VCaP (cell line): ENCODE measurements at regions not wholly inside any gene's neighbourhood (a gene's known extent, or its start where the extent isn't known, plus 50 kb on each side); places are given as distances from the start of the nearest gene placed in this dataset.

ENCODE experiments used
- H3K27ac ChIP-seq: fragments of 450-650 bp; 2 replicates; pipeline ENCODE4 v1.5.1; 2017
- TF ChIP-seq, protein P1 (sequence below): fragments of 450-650 bp; conservative IDR thresholded peaks from 2 replicates; pipeline ENCODE4 v1.5.1; 2017; ENCODE audit warnings: mild to moderate bottlenecking, moderate library complexity

DNA sequence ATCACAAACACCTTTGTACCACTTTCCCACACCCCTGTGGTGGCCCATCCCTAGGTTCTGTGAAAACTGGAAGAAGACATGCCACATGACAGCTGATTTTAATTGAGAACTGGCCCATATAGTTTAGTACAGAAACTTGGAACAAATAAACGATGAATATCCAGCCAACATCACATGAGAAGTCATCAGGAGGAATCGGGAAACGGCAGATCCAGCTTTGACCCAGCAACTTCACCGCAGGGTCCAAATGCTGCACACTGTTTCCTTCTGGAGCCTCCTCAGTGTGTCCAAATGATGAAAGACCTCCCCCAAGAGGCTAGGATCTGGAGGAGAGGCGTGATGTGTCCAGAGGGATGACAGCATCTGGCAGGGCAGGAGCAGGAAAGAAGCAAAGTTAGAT, 75.5 kb downstream of the COPS8 start:
- no peak overlapping the region for H3K27ac ChIP-seq
- TF ChIP-seq, protein P1, sequence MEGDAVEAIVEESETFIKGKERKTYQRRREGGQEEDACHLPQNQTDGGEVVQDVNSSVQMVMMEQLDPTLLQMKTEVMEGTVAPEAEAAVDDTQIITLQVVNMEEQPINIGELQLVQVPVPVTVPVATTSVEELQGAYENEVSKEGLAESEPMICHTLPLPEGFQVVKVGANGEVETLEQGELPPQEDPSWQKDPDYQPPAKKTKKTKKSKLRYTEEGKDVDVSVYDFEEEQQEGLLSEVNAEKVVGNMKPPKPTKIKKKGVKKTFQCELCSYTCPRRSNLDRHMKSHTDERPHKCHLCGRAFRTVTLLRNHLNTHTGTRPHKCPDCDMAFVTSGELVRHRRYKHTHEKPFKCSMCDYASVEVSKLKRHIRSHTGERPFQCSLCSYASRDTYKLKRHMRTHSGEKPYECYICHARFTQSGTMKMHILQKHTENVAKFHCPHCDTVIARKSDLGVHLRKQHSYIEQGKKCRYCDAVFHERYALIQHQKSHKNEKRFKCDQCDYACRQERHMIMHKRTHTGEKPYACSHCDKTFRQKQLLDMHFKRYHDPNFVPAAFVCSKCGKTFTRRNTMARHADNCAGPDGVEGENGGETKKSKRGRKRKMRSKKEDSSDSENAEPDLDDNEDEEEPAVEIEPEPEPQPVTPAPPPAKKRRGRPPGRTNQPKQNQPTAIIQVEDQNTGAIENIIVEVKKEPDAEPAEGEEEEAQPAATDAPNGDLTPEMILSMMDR, result no peak

DNA sequence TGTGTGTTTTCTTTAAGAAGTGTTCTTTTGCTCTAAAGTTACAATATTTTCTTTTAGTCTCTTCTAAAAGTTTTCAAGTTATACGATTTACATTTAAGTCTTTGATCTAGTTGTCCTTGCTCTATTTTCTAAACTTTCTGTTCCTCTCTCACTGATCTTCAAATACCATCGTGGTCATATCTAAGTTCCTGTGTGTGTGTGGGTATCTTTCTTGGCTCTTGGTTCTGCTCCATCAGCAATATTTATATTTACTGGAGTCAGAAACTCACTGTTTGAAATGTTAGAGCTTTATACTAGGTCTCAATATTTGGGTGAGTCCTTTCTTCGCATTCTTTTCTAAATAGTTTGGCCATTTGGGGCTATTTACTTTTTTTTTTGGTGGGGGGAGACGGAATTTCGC, 77.3 kb downstream of the COPS8 start:
- TF ChIP-seq, protein P1, result no peak
- H3K27ac ChIP-seq, result no peak overlapping the region

DNA sequence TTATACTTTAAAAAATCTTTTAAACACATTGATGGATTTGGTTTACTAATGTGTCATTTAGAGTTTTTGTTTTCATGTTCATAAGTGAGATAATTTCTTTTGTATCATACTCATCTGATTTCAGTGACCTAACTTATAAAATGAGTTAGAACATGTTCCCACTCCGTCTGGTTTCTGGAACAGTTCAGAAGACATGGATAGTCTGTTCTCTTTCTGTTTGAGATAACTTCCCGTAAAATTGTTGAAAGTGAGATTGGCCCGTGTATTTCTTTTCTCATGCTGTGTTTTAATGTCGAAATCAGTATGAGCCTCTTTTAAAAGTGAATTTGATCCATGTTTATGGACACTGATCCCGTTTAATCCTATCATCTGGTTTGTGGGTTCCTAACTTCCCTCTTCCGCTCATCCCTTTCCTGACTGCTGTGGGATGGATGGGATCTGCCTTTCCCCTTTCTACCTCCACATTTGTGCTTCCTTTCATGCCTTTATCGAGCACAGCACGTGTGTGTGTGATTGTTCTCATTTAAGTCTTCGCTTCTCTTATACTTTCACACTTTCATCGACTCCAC, 78.9 kb downstream of the COPS8 start:
- H3K27ac ChIP-seq, result no peak overlapping the region
- TF ChIP-seq, protein P1, result no peak

DNA sequence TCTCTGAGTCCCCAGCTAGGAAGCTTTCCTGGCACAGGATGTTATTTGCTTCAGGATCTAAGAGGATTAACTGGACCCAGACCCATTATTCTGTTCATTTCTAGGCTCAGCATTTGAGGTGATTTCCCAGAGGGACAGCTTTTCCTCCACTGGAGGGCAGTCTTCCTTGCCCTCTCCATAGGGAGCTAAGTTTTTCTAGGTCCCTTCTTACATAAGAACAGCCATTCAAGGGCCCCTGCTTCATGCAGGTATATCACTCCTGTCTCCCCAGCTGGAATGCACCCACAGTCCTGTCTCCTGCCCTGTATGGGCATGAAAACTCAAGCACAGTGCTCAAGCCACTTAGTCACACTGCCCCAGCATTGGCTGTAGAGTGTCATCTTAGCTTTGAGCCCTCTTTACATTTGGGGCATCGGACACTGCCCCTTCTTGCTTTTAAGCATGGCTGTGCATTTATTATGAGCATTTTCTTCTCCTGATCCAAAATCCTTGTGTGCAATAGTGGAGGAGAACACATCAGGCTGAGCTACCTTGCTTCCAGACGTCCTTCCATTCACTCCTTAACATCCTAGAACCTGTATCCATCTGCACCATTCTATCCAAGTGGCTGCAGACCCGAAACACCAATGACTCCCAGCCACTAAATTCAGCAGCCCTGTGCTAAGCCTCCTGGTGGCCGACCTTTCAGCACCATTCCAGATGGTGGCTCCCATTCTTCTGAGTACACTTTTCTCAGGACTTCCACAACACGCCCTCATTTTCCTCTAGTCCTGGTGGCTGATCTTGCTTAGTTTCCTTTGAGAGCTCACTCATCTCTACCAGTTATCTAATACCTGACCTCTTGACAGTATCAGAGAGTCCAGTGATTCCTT, 80.0 kb downstream of the COPS8 start:
- no peak overlapping the region for H3K27ac ChIP-seq

DNA sequence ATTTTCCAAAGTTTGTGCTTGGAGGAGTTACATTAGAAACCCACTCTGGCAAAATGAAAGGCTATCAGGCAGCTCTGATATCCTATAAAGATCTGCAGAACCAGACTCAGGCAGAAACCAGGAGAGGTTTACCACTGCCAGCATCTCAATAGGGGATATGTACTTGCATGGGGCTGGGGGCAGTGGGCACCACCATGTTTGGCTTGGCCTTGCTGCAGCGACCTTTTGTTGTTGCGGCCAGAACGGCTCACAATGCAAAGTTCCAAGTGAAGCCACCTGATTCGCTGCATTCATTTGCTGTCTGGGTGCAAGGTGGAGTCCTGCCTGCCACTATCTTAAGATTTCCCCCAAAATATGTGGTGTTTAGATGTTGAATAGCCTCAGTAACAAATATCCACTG, 81.3 kb downstream of the COPS8 start:
- H3K27ac ChIP-seq, result no peak overlapping the region
- TF ChIP-seq, protein P1, result no peak

More for the DNA sequence above, 80.0 kb downstream of the COPS8 start:
- TF ChIP-seq, protein P1, result peak; percentile 80

DNA sequence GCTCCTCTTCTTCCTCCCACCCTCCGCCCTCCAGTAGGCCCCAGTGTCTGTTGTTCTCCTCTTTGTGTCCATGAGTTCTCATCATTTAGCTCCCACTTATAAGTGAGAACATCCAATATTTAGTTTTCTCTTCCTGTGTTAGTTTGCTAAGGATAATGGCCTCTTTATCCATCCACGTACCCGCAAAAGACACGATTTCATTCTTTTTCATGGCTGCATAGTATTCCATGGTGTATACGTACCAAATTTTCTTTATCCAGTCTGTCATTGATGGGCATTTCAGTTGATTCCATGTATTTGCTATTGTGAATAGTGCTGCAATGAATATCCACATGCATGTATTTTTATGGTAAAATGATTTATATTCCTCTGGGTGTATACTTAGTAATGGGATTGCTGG, 82.2 kb downstream of the COPS8 start:
- TF ChIP-seq, protein P1, result no peak

DNA sequence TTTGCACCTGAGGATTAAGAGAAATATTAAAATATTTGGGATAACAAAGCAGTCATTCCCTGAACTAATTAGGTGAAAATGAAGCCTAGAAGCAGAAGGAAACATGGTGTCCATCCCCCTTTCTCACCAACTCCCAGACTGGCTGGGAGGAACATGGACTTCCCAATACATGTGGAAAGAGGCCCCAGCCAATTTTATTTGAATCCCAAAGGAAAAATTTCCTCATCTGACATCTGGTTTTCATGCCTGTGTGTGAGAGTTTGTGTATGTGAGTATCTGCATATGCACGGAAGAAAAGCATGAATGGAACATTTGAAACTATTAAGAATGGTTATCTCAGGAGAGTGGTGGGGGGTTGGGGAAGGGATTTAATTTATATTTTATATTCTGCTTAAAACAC, 84.3 kb downstream of the COPS8 start:
- TF ChIP-seq, protein P1, result no peak

More for the DNA sequence above, 82.2 kb downstream of the COPS8 start:
- H3K27ac ChIP-seq, result no peak overlapping the region

More for the DNA sequence above, 84.3 kb downstream of the COPS8 start:
- no peak overlapping the region for H3K27ac ChIP-seq
